ENCODE measurements at regions not wholly inside any gene's neighbourhood (a gene's known extent, or its start where the extent isn't known, plus 50 kb on each side); places are given as distances from the start of the nearest gene placed in this dataset.

- peak; percentile 13 for DNase-seq (ENCODE audit: extremely low spot score)
Observed at GRCh38 chr4:123200051-123200940, 196.3 kb upstream of the SPRY1 start.

GRCh38 chr4:123204737-123205136 lies 191.9 kb upstream of the SPRY1 start:
- Histone ChIP-seq H3K4me1 (ENCODE audit: insufficient read depth) (no peaks in the 10 kb centered on the region), H3K27ac (ENCODE audit: low read depth) (no peak overlapping the region), H3K4me3 (ENCODE audit: low read depth, low read length) (no peak overlapping the region), H3K36me3 (ENCODE audit: insufficient read depth) (no peaks in the 10 kb centered on the region)
- 79% methylated on average over 1 of the region's 1 CpG for WGBS
- no peak for DNase-seq (ENCODE audit: extremely low spot score)

More at GRCh38 chr4:123200051-123200940, 196.3 kb upstream of the SPRY1 start:
- H3K27ac ChIP-seq (ENCODE audit: low read depth): no peak overlapping the region
- WGBS: 80% methylated on average over 7 of the region's 7 CpGs
- H3K36me3 ChIP-seq (ENCODE audit: insufficient read depth): no peaks in the 10 kb centered on the region
- H3K4me1 ChIP-seq (ENCODE audit: insufficient read depth): no peaks in the 10 kb centered on the region
- no peak overlapping the region for H3K4me3 ChIP-seq (ENCODE audit: low read depth, low read length)

- no peak for DNase-seq (ENCODE audit: extremely low spot score)
- H3K36me3 ChIP-seq (ENCODE audit: insufficient read depth): no peaks in the 10 kb centered on the region
- 67% methylated on average over 3 of the region's 3 CpGs for WGBS
Observed at GRCh38 chr4:123206016-123206415, 190.6 kb upstream of the SPRY1 start.

GRCh38 chr4:123209436-123209835 lies 187.2 kb upstream of the SPRY1 start:
- 96% methylated on average over 4 of the region's 4 CpGs for WGBS
- DNase-seq (ENCODE audit: extremely low spot score): no peak

More at GRCh38 chr4:123206016-123206415, 190.6 kb upstream of the SPRY1 start:
- Histone ChIP-seq H3K27ac (ENCODE audit: low read depth) (no peak overlapping the region), H3K4me3 (ENCODE audit: low read depth, low read length) (no peak overlapping the region), H3K4me1 (ENCODE audit: insufficient read depth) (no peaks in the 10 kb centered on the region)

GRCh38 chr4:123215536-123215935 lies 181.1 kb upstream of the SPRY1 start:
- Histone ChIP-seq H3K4me1 (ENCODE audit: insufficient read depth) (no peaks in the 10 kb centered on the region), H3K36me3 (ENCODE audit: insufficient read depth) (no peaks in the 10 kb centered on the region), H3K27ac (ENCODE audit: low read depth) (no peak overlapping the region), H3K4me3 (ENCODE audit: low read depth, low read length) (no peak overlapping the region)
- 87% methylated on average over 1 of the region's 1 CpG for WGBS
- no peak for DNase-seq (ENCODE audit: extremely low spot score)

More at GRCh38 chr4:123209436-123209835, 187.2 kb upstream of the SPRY1 start:
- Histone ChIP-seq H3K27ac (ENCODE audit: low read depth) (no peak overlapping the region), H3K36me3 (ENCODE audit: insufficient read depth) (no peaks in the 10 kb centered on the region), H3K4me1 (ENCODE audit: insufficient read depth) (no peaks in the 10 kb centered on the region), H3K4me3 (ENCODE audit: low read depth, low read length) (no peak overlapping the region)

GRCh38 chr4:123216543-123216942 lies 180.1 kb upstream of the SPRY1 start:
- Histone ChIP-seq H3K36me3 (ENCODE audit: insufficient read depth) (no peaks in the 10 kb centered on the region), H3K4me1 (ENCODE audit: insufficient read depth) (no peaks in the 10 kb centered on the region), H3K27ac (ENCODE audit: low read depth) (no peak overlapping the region), H3K4me3 (ENCODE audit: low read depth, low read length) (no peak overlapping the region)
- 30% methylated on average over 1 of the region's 1 CpG for WGBS
- no peak for DNase-seq (ENCODE audit: extremely low spot score)

- no peaks in the 10 kb centered on the region for H3K36me3 ChIP-seq (ENCODE audit: insufficient read depth)
- H3K27ac ChIP-seq (ENCODE audit: low read depth): no peak overlapping the region
- DNase-seq (ENCODE audit: extremely low spot score): no peak
Observed at GRCh38 chr4:123216946-123217345, 179.6 kb upstream of the SPRY1 start.

GRCh38 chr4:123217664-123218063 lies 178.9 kb upstream of the SPRY1 start:
- 33% methylated on average over 2 of the region's 2 CpGs for WGBS
- no peak overlapping the region for H3K4me3 ChIP-seq (ENCODE audit: low read depth, low read length)
- H3K27ac ChIP-seq (ENCODE audit: low read depth): no peak overlapping the region
- no peaks in the 10 kb centered on the region for H3K36me3 ChIP-seq (ENCODE audit: insufficient read depth)
- no peaks in the 10 kb centered on the region for H3K4me1 ChIP-seq (ENCODE audit: insufficient read depth)
- no peak for DNase-seq (ENCODE audit: extremely low spot score)

More at GRCh38 chr4:123216946-123217345, 179.6 kb upstream of the SPRY1 start:
- H3K4me3 ChIP-seq (ENCODE audit: low read depth, low read length): no peak overlapping the region
- no peaks in the 10 kb centered on the region for H3K4me1 ChIP-seq (ENCODE audit: insufficient read depth)

GRCh38 chr4:123218981-123219380 lies 177.6 kb upstream of the SPRY1 start:
- Histone ChIP-seq H3K36me3 (ENCODE audit: insufficient read depth) (no peaks in the 10 kb centered on the region), H3K4me3 (ENCODE audit: low read depth, low read length) (no peak overlapping the region), H3K4me1 (ENCODE audit: insufficient read depth) (no peaks in the 10 kb centered on the region), H3K27ac (ENCODE audit: low read depth) (no peak overlapping the region)
- 98% methylated on average over 4 of the region's 4 CpGs for WGBS
- no peak for DNase-seq (ENCODE audit: extremely low spot score)

GRCh38 chr4:123229286-123229685 lies 167.3 kb upstream of the SPRY1 start:
- DNase-seq (ENCODE audit: extremely low spot score): no peak
- Histone ChIP-seq H3K36me3 (ENCODE audit: insufficient read depth) (no peaks in the 10 kb centered on the region), H3K27ac (ENCODE audit: low read depth) (no peak overlapping the region), H3K4me1 (ENCODE audit: insufficient read depth) (no peaks in the 10 kb centered on the region), H3K4me3 (ENCODE audit: low read depth, low read length) (no peak overlapping the region)
- 84% methylated on average over 1 of the region's 1 CpG for WGBS

- DNase-seq (ENCODE audit: extremely low spot score): no peak
- Histone ChIP-seq H3K36me3 (ENCODE audit: insufficient read depth) (no peaks in the 10 kb centered on the region), H3K27ac (ENCODE audit: low read depth) (no peak overlapping the region), H3K4me1 (ENCODE audit: insufficient read depth) (no peaks in the 10 kb centered on the region), H3K4me3 (ENCODE audit: low read depth, low read length) (no peak overlapping the region)
- WGBS: 80% methylated on average over 2 of the region's 2 CpGs
Observed at GRCh38 chr4:123230061-123230460, 166.5 kb upstream of the SPRY1 start.

GRCh38 chr4:123232439-123232838 lies 164.2 kb upstream of the SPRY1 start:
- no peak overlapping the region for H3K27ac ChIP-seq (ENCODE audit: low read depth)
- no peak for DNase-seq (ENCODE audit: extremely low spot score)

GRCh38 chr4:123233136-123233768 lies 163.3 kb upstream of the SPRY1 start:
- Histone ChIP-seq H3K4me1 (ENCODE audit: insufficient read depth) (no peaks in the 10 kb centered on the region), H3K36me3 (ENCODE audit: insufficient read depth) (no peaks in the 10 kb centered on the region), H3K27ac (ENCODE audit: low read depth) (no peak overlapping the region), H3K4me3 (ENCODE audit: low read depth, low read length) (no peak overlapping the region)
- DNase-seq (ENCODE audit: extremely low spot score): no peak
- 69% methylated on average over 4 of the region's 4 CpGs for WGBS

More at GRCh38 chr4:123232439-123232838, 164.2 kb upstream of the SPRY1 start:
- no peak overlapping the region for H3K4me3 ChIP-seq (ENCODE audit: low read depth, low read length)
- no peaks in the 10 kb centered on the region for H3K4me1 ChIP-seq (ENCODE audit: insufficient read depth)
- WGBS: 61% methylated on average over 3 of the region's 3 CpGs
- H3K36me3 ChIP-seq (ENCODE audit: insufficient read depth): no peaks in the 10 kb centered on the region

GRCh38 chr4:123234955-123235354 lies 161.6 kb upstream of the SPRY1 start:
- no peak overlapping the region for H3K27ac ChIP-seq (ENCODE audit: low read depth)
- no peak for DNase-seq (ENCODE audit: extremely low spot score)

More at GRCh38 chr4:123234955-123235354, 161.6 kb upstream of the SPRY1 start:
- H3K36me3 ChIP-seq (ENCODE audit: insufficient read depth): no peaks in the 10 kb centered on the region
- no peaks in the 10 kb centered on the region for H3K4me1 ChIP-seq (ENCODE audit: insufficient read depth)
- no peak overlapping the region for H3K4me3 ChIP-seq (ENCODE audit: low read depth, low read length)

All from urinary bladder (tissue), 3 donors.